ENCODE measurements at regions not wholly inside any gene's neighbourhood (a gene's known extent, or its start where the extent isn't known, plus 50 kb on each side); places are given as distances from the start of the nearest gene placed in this dataset.

GRCh38 chr6:23618366-23618765 is 507.6 kb upstream of the NRSN1 start:
- no peak for TF ChIP-seq CTCF (IDR thresholded peaks at IDR 0.05; ENCODE audit: insufficient read depth, low read length, poor library complexity, severe bottlenecking)
- no peak for DNase-seq (ENCODE audit: low read depth)
- Histone ChIP-seq H3K36me3 (ENCODE audit: control insufficient read depth, insufficient read depth, low read length) (no peaks in the 10 kb centered on the region), H3K4me3 (ENCODE audit: low read depth, low read length) (no peak overlapping the region), H3K27me3 (ENCODE audit: control insufficient read depth, insufficient read depth, low read length) (no peaks in the 10 kb centered on the region)

DNA sequence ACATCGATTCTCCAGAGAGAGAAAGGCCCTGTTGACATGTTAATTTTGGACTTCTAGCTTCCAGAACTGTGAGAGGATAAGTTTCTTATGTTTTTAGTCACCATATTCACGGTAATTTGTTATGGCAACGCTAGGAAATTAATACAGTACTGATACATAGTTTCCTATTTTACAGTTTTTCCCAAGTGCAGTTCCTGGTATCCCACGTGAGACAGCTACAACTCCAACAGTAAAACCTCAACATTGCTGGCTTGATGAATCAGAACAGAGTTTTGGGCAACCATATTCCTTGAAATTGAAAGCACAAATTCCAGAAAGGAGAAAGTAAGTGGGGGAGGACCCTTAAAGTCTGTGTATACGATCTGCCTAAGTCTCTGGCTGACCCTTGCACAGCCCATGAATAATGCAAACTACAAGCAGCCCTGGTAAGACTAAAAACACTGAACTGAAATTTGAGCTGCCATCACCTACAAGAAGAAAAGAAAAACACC is 505.1 kb upstream of the NRSN1 start:
- Histone ChIP-seq H3K27me3 (ENCODE audit: control insufficient read depth, insufficient read depth, low read length) (no peaks in the 10 kb centered on the region), H3K4me3 (ENCODE audit: low read depth, low read length) (no peak overlapping the region), H3K36me3 (ENCODE audit: control insufficient read depth, insufficient read depth, low read length) (no peaks in the 10 kb centered on the region)
- DNase-seq (ENCODE audit: low read depth) = peak; percentile 2
- no peak for TF ChIP-seq CTCF (IDR thresholded peaks at IDR 0.05; ENCODE audit: insufficient read depth, low read length, poor library complexity, severe bottlenecking)

GRCh38 chr6:23630726-23631635 is 495.0 kb upstream of the NRSN1 start:
- Histone ChIP-seq H3K36me3 (ENCODE audit: control insufficient read depth, insufficient read depth, low read length) (no peaks in the 10 kb centered on the region), H3K27me3 (ENCODE audit: control insufficient read depth, insufficient read depth, low read length) (no peaks in the 10 kb centered on the region), H3K4me3 (ENCODE audit: low read depth, low read length) (no peak overlapping the region)
- TF ChIP-seq CTCF (IDR thresholded peaks at IDR 0.05; ENCODE audit: insufficient read depth, low read length, poor library complexity, severe bottlenecking) = no peak
- DNase-seq (ENCODE audit: low read depth) = no peak

GRCh38 chr6:23633996-23634395 is 492.0 kb upstream of the NRSN1 start:
- no peak for TF ChIP-seq CTCF (IDR thresholded peaks at IDR 0.05; ENCODE audit: insufficient read depth, low read length, poor library complexity, severe bottlenecking)
- no peak for DNase-seq (ENCODE audit: low read depth)
- Histone ChIP-seq H3K4me3 (ENCODE audit: low read depth, low read length) (no peak overlapping the region), H3K36me3 (ENCODE audit: control insufficient read depth, insufficient read depth, low read length) (no peaks in the 10 kb centered on the region), H3K27me3 (ENCODE audit: control insufficient read depth, insufficient read depth, low read length) (no peaks in the 10 kb centered on the region)

DNA sequence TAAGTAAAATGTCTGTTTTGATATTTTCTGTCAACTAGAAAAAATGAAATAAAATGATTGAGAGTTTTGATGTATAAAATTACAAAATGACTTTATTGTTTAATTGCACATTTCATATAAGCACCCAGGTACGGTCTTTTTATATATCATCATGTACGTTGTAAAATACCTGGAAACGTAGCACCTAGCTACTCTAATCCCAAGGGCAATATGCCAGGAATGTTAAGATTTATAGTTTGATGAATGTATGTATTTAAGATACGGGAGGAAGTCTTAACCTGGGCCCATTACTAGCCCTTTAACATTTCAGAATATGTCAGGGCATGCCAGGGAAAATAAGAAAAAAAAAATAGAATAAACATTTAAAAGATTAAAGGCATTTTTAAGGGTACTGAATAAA is 490.9 kb upstream of the NRSN1 start:
- no peak for DNase-seq (ENCODE audit: low read depth)
- Histone ChIP-seq H3K27me3 (ENCODE audit: control insufficient read depth, insufficient read depth, low read length) (no peaks in the 10 kb centered on the region), H3K4me3 (ENCODE audit: low read depth, low read length) (no peak overlapping the region), H3K36me3 (ENCODE audit: control insufficient read depth, insufficient read depth, low read length) (no peaks in the 10 kb centered on the region)
- TF ChIP-seq CTCF (IDR thresholded peaks at IDR 0.05; ENCODE audit: insufficient read depth, low read length, poor library complexity, severe bottlenecking) = no peak

Data from kidney epithelial cell (primary cell).